ENCODE measurements at regions not wholly inside any gene's neighbourhood (a gene's known extent, or its start where the extent isn't known, plus 50 kb on each side); places are given as distances from the start of the nearest gene placed in this dataset.

- TF ChIP-seq CTCF (IDR thresholded peaks at IDR 0.05): no peak
- no peaks in the 10 kb centered on the region for H3K9me3 ChIP-seq
- DNase-seq: no peak
- no peak for ATAC-seq
- H3K4me3 ChIP-seq: no peak overlapping the region
- no peaks in the 10 kb centered on the region for H3K36me3 ChIP-seq (ENCODE audit: low read depth)
- intact Hi-C loops (cut with DNase I, micrococcal nuclease): loop anchor here in 1 of 2 donors (10.0 kb wide), 1 partner anchor 1083 kb away; no protein-coding TSS in a partner anchor
- no peaks in the 10 kb centered on the region for H3K4me1 ChIP-seq (ENCODE audit: low read depth)
These were observed 195.3 kb downstream of the ZC3H11B start for GRCh38 chr1:219417610-219418009.

- no peak overlapping the region for H3K4me3 ChIP-seq
- no peaks in the 10 kb centered on the region for H3K4me1 ChIP-seq (ENCODE audit: low read depth)
- intact Hi-C loops (cut with DNase I, micrococcal nuclease): loop anchor here in 1 of 2 donors (10.0 kb wide), 1 partner anchor 1082 kb away; no protein-coding TSS in a partner anchor
- no peaks in the 10 kb centered on the region for H3K9me3 ChIP-seq
- peak; percentile 20 for TF ChIP-seq CTCF (IDR thresholded peaks at IDR 0.05)
- DNase-seq: peak in 1 of 3 donors; percentile 83
- peak; percentile 73 for ATAC-seq
- H3K36me3 ChIP-seq (ENCODE audit: low read depth): no peaks in the 10 kb centered on the region
These were observed 196.2 kb downstream of the ZC3H11B start for GRCh38 chr1:219416598-219417238.

GRCh38 chr1:219415915-219416314, 197.0 kb downstream of the ZC3H11B start:
- intact Hi-C loops (cut with DNase I, micrococcal nuclease): loop anchor here in 1 of 2 donors (10.0 kb wide), 1 partner anchor 1081 kb away; no protein-coding TSS in a partner anchor

GRCh38 chr1:219415433-219415832, 197.5 kb downstream of the ZC3H11B start:
- ATAC-seq: no peak
- Histone ChIP-seq H3K4me3 (no peak overlapping the region), H3K4me1 (ENCODE audit: low read depth) (no peaks in the 10 kb centered on the region), H3K9me3 (no peaks in the 10 kb centered on the region), H3K36me3 (ENCODE audit: low read depth) (no peaks in the 10 kb centered on the region)
- TF ChIP-seq CTCF (IDR thresholded peaks at IDR 0.05): no peak
- no peak for DNase-seq
- intact Hi-C loops (cut with DNase I, micrococcal nuclease): loop anchor here in 1 of 2 donors (10.0 kb wide), 1 partner anchor 1081 kb away; no protein-coding TSS in a partner anchor

More at GRCh38 chr1:219415915-219416314, 197.0 kb downstream of the ZC3H11B start:
- no peak for ATAC-seq
- H3K36me3 ChIP-seq (ENCODE audit: low read depth): no peaks in the 10 kb centered on the region
- DNase-seq: no peak
- TF ChIP-seq CTCF (IDR thresholded peaks at IDR 0.05): no peak
- no peaks in the 10 kb centered on the region for H3K9me3 ChIP-seq
- H3K4me3 ChIP-seq: no peak overlapping the region
- no peaks in the 10 kb centered on the region for H3K4me1 ChIP-seq (ENCODE audit: low read depth)

- Histone ChIP-seq H3K4me1 (ENCODE audit: low read depth) (no peaks in the 10 kb centered on the region), H3K4me3 (no peak overlapping the region), H3K9me3 (no peaks in the 10 kb centered on the region), H3K36me3 (ENCODE audit: low read depth) (no peaks in the 10 kb centered on the region)
- intact Hi-C loops (cut with DNase I, micrococcal nuclease): loop anchor here in 1 of 2 donors (10.0 kb wide), 1 partner anchor 1079 kb away; no protein-coding TSS in a partner anchor
- no peak for TF ChIP-seq CTCF (IDR thresholded peaks at IDR 0.05)
- DNase-seq (no peak), ATAC-seq (no peak)
These were observed 198.7 kb downstream of the ZC3H11B start for GRCh38 chr1:219414250-219414649.

Measured in mucosa of descending colon (tissue), 3 donors.